ENCODE measurements at regions not wholly inside any gene's neighbourhood (a gene's known extent, or its start where the extent isn't known, plus 50 kb on each side); places are given as distances from the start of the nearest gene placed in this dataset.

DNA sequence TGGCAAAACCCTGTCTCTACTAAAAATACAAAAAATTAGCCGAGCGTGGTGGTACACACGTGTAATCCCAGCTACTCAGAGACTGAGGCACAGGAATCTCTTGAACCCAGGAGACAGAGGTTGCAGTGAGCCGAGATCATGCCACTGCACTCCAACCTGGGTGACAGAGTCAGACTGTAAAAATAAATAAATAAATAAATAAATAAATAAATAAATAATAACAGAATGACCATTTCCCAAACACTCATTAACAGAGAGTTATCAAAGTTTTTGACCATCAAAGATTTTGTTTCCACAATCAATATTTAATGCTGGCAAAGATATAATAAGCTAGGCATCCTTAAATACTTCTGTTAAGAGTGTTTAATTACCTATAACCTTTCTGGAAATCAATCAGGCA, 299.4 kb downstream of the KCTD12 start:
- ChIA-PET CTCF (interaction anchor here (1.5 kb wide), 1 partner anchor 16 kb away, joined by 4 read pairs; no protein-coding TSS in a partner anchor), POLR2A (no interaction called here)
- H3K27me3 ChIP-seq (ENCODE audit: control insufficient read depth in 2 of 2, insufficient read depth in 2 of 2, low read length in 2 of 2), result no peaks in the 10 kb centered on the region
- H4K20me1 ChIP-seq (replicated peaks; ENCODE audit: control insufficient read depth, extremely low read depth, insufficient read depth, low read length), result no peaks in the 10 kb centered on the region
- no peak for DNase-seq (ENCODE audit: low read depth, low spot score)
- H3K27ac ChIP-seq (ENCODE audit: insufficient read depth, low read depth, low read length), result no peak overlapping the region
- H3K4me1 ChIP-seq (ENCODE audit: control insufficient read depth, extremely low read depth, insufficient read depth, low read length), result no peaks in the 10 kb centered on the region
- H3K36me3 ChIP-seq (ENCODE audit: control insufficient read depth in 2 of 2, extremely low read depth in 1 of 2, insufficient read depth in 2 of 2, low read length in 2 of 2), result no peaks in the 10 kb centered on the region
- intact Hi-C loops (cut with micrococcal nuclease), result no loop called here
- no peaks in the 10 kb centered on the region for H3K79me2 ChIP-seq (ENCODE audit: control insufficient read depth, insufficient read depth, low read length)
- peaks cover 2% of the 10 kb centered on the region for H3K9me1 ChIP-seq (replicated peaks; ENCODE audit: control insufficient read depth, extremely low read depth, insufficient read depth, low read length)
- no peak overlapping the region for H3K4me2 ChIP-seq (ENCODE audit: insufficient read depth, low read length)
- no peak for FAIRE-seq
- no peak for TF ChIP-seq GATA2 (IDR thresholded peaks at IDR 0.05; ENCODE audit: insufficient read depth, insufficient read length, low read depth, low read length)
- TF ChIP-seq, protein P1, sequence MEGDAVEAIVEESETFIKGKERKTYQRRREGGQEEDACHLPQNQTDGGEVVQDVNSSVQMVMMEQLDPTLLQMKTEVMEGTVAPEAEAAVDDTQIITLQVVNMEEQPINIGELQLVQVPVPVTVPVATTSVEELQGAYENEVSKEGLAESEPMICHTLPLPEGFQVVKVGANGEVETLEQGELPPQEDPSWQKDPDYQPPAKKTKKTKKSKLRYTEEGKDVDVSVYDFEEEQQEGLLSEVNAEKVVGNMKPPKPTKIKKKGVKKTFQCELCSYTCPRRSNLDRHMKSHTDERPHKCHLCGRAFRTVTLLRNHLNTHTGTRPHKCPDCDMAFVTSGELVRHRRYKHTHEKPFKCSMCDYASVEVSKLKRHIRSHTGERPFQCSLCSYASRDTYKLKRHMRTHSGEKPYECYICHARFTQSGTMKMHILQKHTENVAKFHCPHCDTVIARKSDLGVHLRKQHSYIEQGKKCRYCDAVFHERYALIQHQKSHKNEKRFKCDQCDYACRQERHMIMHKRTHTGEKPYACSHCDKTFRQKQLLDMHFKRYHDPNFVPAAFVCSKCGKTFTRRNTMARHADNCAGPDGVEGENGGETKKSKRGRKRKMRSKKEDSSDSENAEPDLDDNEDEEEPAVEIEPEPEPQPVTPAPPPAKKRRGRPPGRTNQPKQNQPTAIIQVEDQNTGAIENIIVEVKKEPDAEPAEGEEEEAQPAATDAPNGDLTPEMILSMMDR (IDR thresholded peaks at IDR 0.05; ENCODE audit: extremely low read depth in 1 of 2, insufficient read depth in 1 of 2, low read depth in 1 of 2, low read length in 2 of 2), result no peak
- TF ChIP-seq MYC (IDR thresholded peaks at IDR 0.05; ENCODE audit: low read depth, low read length), result no peak
- TF ChIP-seq EZH2 (IDR thresholded peaks at IDR 0.05; ENCODE audit: borderline replicate concordance, low read depth, low read length, severe bottlenecking), result no peak
- TF ChIP-seq JUN (IDR thresholded peaks at IDR 0.05; ENCODE audit: borderline replicate concordance, insufficient read depth, insufficient read length, low read depth), result no peak
- TF ChIP-seq MAX (IDR thresholded peaks at IDR 0.05; ENCODE audit: insufficient read depth, insufficient read length), result no peak
- no peak for TF ChIP-seq POLR2A (IDR thresholded peaks at IDR 0.05; ENCODE audit: low read depth, low read length)
- TF ChIP-seq FOS (IDR thresholded peaks at IDR 0.05; ENCODE audit: borderline replicate concordance, insufficient read depth, low read length), result no peak
- TF ChIP-seq POLR2AphosphoS5 (IDR thresholded peaks at IDR 0.05; ENCODE audit: insufficient read depth, low read depth, low read length), result no peak
- dilution Hi-C loops (cut with MboI; ENCODE audit: extremely low pct_ligation_motif_present, low sequenced_read_pairs), result no loop called here
- no peak overlapping the region for H3K4me3 ChIP-seq (replicated peaks in 1 of 3; ENCODE audit: insufficient read depth in 1 of 3, low read depth in 1 of 3, low read length in 3 of 3)
- BruUV-seq (replicated peaks), result no TSS peak
- no peaks in the 10 kb centered on the region for H3K9me3 ChIP-seq (replicated peaks; ENCODE audit: control insufficient read depth, insufficient read depth, low read length)
- H2AFZ ChIP-seq (ENCODE audit: low read depth, low read length), result no peak overlapping the region
- H3K9ac ChIP-seq (replicated peaks; ENCODE audit: extremely low read depth, insufficient read depth, low read length), result no peak overlapping the region

Data from endothelial cell of umbilical vein (primary cell).